H7 (cell line): ENCODE measurements at regions not wholly inside any gene's neighbourhood (a gene's known extent, or its start where the extent isn't known, plus 50 kb on each side); places are given as distances from the start of the nearest gene placed in this dataset.

ENCODE experiments used
- DNase-seq: peaks from one replicate; pipeline ENCODE4 v3.0.0; 2012
- H3K27me3 ChIP-seq: 2 replicates; pipeline ENCODE4 v1.6.0; 2011; ENCODE audit warnings: mild to moderate bottlenecking, low read length; ENCODE audit not compliant: control insufficient read depth, insufficient read depth
- H3K36me3 ChIP-seq: replicated peaks from 2 replicates; pipeline ENCODE4 v1.5.1; 2011; ENCODE audit warnings: low read length; ENCODE audit not compliant: control insufficient read depth, insufficient read depth
- H3K4me3 ChIP-seq: 2 replicates; pipeline ENCODE4 v1.5.1; 2011; ENCODE audit warnings: low read depth, mild to moderate bottlenecking, control low read depth, low read length, moderate library complexity; ENCODE audit not compliant: insufficient read depth

GRCh38 chr20:53841741-53842140, 228.7 kb downstream of the BCAS1 start:
- DNase-seq: no peak
- H3K27me3 ChIP-seq: no peaks in the 10 kb centered on the region
- no peaks in the 10 kb centered on the region for H3K36me3 ChIP-seq
- H3K4me3 ChIP-seq: no peak overlapping the region

DNA sequence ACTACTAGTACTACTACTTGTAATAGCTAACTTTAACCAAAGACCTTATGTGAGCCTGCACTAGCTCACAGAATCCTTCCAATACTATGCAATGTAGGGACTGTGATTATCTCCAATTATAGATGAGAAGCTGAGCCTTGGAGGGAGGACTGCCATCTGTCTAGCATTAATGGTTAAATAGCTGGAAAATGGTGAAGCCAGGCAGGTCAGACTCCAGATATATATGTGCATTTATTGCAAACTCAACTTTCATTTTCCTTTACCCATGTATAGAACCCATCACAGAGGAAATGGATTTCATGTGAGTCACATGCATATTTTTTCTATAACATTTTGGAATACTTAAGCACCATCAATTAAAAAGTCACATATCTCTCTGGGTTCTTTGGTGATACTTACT, 229.9 kb downstream of the BCAS1 start:
- Histone ChIP-seq H3K27me3 (no peaks in the 10 kb centered on the region), H3K4me3 (no peak overlapping the region), H3K36me3 (no peaks in the 10 kb centered on the region)
- no peak for DNase-seq

GRCh38 chr20:53839423-53840176, 230.8 kb downstream of the BCAS1 start:
- Histone ChIP-seq H3K36me3 (no peaks in the 10 kb centered on the region), H3K4me3 (no peak overlapping the region), H3K27me3 (no peaks in the 10 kb centered on the region)
- no peak for DNase-seq

- H3K4me3 ChIP-seq: no peak overlapping the region
- DNase-seq: no peak
- no peaks in the 10 kb centered on the region for H3K36me3 ChIP-seq
- H3K27me3 ChIP-seq: no peaks in the 10 kb centered on the region
These were observed 232.0 kb downstream of the BCAS1 start for GRCh38 chr20:53838311-53838868.

GRCh38 chr20:53837126-53837826, 233.1 kb downstream of the BCAS1 start:
- H3K27me3 ChIP-seq: no peaks in the 10 kb centered on the region
- H3K4me3 ChIP-seq: no peak overlapping the region
- H3K36me3 ChIP-seq: no peaks in the 10 kb centered on the region
- no peak for DNase-seq

DNA sequence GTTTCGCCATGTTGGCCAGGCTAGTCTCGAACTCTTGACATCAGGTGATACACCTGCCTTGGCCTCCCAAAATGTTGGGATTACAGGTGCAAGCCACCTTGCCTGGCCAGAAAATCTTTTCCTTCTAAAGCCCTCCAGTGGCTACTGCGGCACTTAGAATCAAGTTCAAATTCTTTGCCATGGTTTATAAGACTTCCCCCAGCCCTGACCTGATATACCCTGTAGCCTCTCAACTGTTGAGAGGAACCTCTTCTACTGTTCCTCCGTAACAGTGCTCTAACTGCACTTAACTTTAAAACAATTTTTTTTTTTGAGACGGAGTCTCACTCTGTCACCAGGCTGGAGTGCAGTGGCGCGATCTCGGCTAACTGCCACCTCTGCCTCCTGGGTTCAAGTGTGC, 235.6 kb downstream of the BCAS1 start:
- Histone ChIP-seq H3K27me3 (no peaks in the 10 kb centered on the region), H3K4me3 (no peak overlapping the region), H3K36me3 (no peaks in the 10 kb centered on the region)
- no peak for DNase-seq

DNA sequence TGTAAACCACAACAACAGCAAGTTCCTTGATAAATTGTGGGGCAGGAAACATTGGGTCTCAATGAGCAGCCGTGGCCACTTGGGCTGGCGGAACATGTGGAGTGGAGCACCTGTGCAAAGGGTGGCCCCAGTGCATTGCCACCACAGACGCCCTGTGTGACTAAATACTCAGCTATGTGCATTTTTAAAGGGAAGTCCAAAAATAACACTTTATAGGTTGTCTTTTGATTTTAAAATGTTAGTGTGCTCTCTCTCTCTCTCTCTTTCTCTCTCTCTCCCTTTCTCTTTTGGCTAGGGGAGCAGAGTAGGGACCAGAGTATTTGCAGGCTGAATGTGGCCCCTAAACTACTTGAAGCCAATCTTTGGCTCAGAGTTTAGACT, 236.3 kb downstream of the BCAS1 start:
- no peak for DNase-seq
- H3K4me3 ChIP-seq: no peak overlapping the region
- H3K36me3 ChIP-seq: no peaks in the 10 kb centered on the region
- H3K27me3 ChIP-seq: no peaks in the 10 kb centered on the region

DNA sequence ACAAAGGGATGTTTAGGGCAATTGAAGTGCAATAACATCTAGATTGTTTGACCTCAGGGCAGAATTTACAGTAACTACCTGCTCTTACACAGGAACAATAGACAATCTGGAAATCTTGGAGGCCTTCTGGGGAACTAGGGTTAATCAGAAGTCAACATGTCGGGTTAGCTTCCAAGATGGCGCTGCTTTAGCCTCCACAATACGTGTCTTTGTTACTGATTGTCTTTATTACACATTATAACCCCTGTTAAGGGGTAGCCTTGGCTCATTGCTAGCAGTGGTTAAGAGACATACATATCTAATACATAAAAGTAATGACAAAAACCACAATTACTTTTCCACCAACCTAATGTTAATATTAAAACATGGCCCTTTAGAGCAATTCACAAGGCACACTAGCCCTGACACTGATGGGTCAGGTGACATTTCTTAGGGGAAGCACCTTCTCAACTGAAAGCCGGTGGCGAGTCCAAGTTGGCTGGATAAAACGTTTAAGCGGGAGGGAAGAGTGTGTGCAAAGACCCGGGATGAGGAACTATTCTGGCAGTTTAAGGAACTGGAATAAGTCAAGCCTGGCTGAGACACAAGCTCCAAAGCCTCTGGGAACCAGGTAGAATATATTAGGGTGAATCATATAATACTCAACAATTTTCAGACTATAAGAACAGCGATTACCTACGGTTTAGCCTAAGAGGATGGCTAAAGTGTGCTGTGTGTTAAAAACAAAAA, 236.9 kb downstream of the BCAS1 start:
- Histone ChIP-seq H3K27me3 (no peaks in the 10 kb centered on the region), H3K36me3 (no peaks in the 10 kb centered on the region), H3K4me3 (no peak overlapping the region)
- no peak for DNase-seq

DNA sequence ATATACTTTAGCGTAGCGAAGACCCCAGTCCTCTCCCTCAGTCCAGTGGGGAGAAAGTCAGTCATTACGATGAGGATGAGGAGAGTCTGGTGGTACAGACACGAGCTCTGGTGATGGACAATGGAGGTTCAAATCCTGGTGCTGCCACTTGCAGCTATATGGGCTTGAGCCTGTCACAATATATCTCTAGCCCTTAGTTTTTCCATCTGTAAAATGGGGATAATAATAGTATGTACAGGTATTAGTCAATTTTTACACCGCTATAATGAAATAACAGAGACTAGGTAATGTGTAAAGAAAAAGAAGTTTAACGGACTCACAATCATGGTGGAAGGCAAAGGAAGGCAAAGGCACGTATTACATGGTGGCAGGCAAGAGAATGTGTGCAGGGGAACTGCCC, 237.9 kb downstream of the BCAS1 start:
- Histone ChIP-seq H3K27me3 (no peaks in the 10 kb centered on the region), H3K36me3 (no peaks in the 10 kb centered on the region), H3K4me3 (no peak overlapping the region)
- DNase-seq: no peak

DNA sequence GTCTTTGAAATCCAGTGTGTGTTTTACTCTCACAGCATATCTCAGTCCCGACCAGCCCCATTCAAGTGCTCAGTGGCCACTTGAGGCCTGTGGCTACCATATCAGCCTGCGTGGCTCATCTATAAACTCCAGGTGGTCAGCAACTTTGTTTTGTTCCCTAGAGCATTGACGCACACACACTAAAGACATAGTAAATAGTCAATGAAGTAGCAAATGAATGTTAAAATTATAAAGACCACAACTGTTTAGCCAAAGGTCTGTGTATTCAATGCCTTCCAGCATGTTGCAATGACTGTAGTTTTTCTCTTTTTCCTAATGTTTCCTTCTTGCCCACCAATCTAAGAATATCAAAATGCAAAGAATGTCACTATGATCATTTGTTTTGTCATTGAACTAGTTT, 238.2 kb upstream of the ZNF217 start:
- no peak for DNase-seq
- Histone ChIP-seq H3K27me3 (no peaks in the 10 kb centered on the region), H3K4me3 (no peak overlapping the region), H3K36me3 (no peaks in the 10 kb centered on the region)

- Histone ChIP-seq H3K27me3 (no peaks in the 10 kb centered on the region), H3K36me3 (no peaks in the 10 kb centered on the region), H3K4me3 (no peak overlapping the region)
- DNase-seq: no peak
These were observed 237.6 kb upstream of the ZNF217 start for GRCh38 chr20:53831228-53831627.

DNA sequence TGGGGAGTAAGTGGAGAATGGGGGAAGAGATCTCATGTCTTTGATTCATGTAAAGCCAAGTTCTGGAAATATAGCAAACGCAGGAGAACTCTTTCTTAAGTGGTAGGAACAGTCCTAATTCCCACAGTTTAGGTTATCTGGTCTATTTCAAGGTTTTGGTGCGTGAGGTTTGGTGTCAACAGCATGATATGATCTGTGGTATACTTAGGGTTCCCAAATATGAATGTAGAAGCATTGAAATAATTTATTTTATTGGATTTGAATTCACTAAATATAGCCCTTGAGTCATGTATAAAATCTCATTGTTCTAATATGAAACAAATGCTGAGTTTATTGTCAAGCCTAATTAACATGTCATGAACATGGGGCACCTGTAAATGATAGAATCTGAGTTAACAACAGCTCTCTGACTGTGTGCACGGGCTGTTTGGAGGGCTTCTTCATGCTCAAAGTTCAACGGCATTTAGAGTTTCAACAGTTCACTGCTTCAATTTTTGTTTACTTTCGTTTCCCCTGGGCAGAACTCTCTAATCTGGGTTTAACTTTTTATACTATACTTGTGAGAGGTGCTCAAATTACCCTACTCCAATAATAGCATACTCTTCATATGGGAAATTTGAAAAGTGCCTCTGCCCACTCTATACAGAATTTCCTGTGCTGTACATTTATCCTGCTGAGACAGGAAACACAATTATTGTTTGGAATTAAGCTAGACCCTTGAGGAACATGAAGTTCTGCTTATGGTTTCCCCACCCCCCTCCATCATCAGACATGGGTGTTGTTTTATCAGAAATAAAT, 236.3 kb upstream of the ZNF217 start:
- no peaks in the 10 kb centered on the region for H3K36me3 ChIP-seq
- H3K27me3 ChIP-seq: no peaks in the 10 kb centered on the region
- H3K4me3 ChIP-seq: no peak overlapping the region
- no peak for DNase-seq

- H3K27me3 ChIP-seq: no peaks in the 10 kb centered on the region
- DNase-seq: no peak
- H3K36me3 ChIP-seq: no peaks in the 10 kb centered on the region
- H3K4me3 ChIP-seq: no peak overlapping the region
These were observed 235.7 kb upstream of the ZNF217 start for GRCh38 chr20:53829255-53829723.

DNA sequence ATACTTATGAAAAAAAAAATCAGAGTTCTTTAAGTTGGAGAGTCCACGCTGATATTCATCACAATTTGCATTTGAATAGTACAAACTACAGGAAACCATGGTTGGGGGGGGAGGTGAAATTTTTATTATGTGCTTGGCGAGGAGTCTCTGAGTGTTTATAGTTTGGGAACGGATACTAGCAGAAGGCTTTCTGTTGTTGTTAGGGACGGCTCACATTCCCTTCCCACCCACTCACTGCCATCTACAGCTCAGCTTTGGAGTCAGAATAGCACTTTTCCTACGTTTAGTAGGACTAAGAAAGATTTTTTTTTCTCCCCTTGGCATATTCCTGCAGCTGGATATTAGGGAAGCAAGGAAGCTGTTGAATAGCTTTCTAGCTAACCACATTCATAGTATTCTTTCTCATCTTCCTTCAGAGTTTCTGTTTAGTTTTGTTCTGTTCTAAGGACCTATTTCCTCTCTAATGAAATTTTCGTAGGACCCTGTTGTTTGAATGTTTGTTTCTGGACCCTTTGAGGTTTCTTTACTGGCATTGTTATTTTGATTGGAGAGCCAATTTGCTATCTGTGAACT, 235.1 kb upstream of the ZNF217 start:
- H3K4me3 ChIP-seq: no peak overlapping the region
- DNase-seq: no peak

More for the DNA sequence above, 235.1 kb upstream of the ZNF217 start:
- no peaks in the 10 kb centered on the region for H3K36me3 ChIP-seq
- no peaks in the 10 kb centered on the region for H3K27me3 ChIP-seq
